ENCODE measurements at regions not wholly inside any gene's neighbourhood (a gene's known extent, or its start where the extent isn't known, plus 50 kb on each side); places are given as distances from the start of the nearest gene placed in this dataset.

DNA sequence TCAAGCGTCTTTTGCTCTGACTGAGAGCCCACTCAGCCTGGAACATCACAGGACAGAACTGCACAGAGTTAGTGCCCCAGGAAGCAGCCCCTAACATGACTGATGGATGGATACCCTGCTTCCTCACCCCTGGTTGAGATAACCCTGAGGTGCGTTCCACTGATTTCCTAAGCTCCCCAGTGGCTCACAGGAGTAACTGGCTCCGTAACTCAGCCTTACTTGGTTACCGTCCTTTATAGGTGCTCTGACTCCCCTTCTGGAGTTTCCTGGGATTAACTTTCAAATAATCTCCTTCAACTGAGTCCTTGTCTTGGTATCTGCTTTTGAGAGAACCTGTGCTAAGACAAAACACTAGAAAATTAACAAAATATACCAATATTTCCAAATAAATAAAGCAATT lies 449.5 kb downstream of the AGTPBP1 start:
- no peak for DNase-seq (ENCODE audit: low read depth, low spot score)
- no peak overlapping the region for H3K4me3 ChIP-seq (ENCODE audit: insufficient read length, low read depth)

DNA sequence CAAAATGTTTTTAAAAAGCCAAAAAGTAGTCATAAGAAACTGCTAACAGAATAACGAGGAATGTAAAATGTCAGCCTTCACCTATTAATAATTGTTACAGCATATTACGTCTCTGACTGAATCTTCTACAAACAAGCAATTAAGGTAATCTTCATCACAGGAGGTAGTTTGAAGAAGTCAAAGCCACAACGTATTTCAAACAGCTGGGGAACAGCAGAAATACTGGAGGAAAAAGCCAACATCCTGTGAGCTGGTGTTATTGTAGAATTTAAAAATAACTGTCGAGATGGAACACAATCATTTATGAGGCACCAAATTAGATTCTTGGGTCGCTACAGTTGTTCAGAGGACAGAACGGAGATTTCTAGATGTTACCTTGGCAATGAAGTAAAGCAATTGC lies 450.5 kb downstream of the AGTPBP1 start:
- Histone ChIP-seq H3K36me3 (ENCODE audit: insufficient read depth, insufficient read length, low read length) (no peaks in the 10 kb centered on the region), H3K4me1 (ENCODE audit: insufficient read depth, insufficient read length) (no peaks in the 10 kb centered on the region), H3K4me3 (ENCODE audit: insufficient read length, low read depth) (no peak overlapping the region), H3K9ac (ENCODE audit: insufficient read length, low read depth) (no peak overlapping the region), H3K9me3 (ENCODE audit: insufficient read depth, low read length) (peaks cover 16% of the 10 kb centered on the region; the same call in 1 of the 2 replicates), H3K27me3 (ENCODE audit: insufficient read depth, insufficient read length) (no peaks in the 10 kb centered on the region)
- TF ChIP-seq YY1 (IDR thresholded peaks at IDR 0.05; ENCODE audit: insufficient read depth, insufficient read length) (no peak), SUZ12 (IDR thresholded peaks at IDR 0.05; ENCODE audit: extremely low read depth, insufficient read depth, insufficient read length) (no peak), ZNF274 (IDR thresholded peaks at IDR 0.05; ENCODE audit: low read depth, low read length) (no peak)
- DNase-seq (ENCODE audit: low read depth, low spot score) = no peak

More for the DNA sequence above, 449.5 kb downstream of the AGTPBP1 start:
- Histone ChIP-seq H3K27me3 (ENCODE audit: insufficient read depth, insufficient read length) (no peaks in the 10 kb centered on the region), H3K9me3 (ENCODE audit: insufficient read depth, low read length) (peaks cover 16% of the 10 kb centered on the region; the same call in 1 of the 2 replicates), H3K4me1 (ENCODE audit: insufficient read depth, insufficient read length) (no peaks in the 10 kb centered on the region), H3K36me3 (ENCODE audit: insufficient read depth, insufficient read length, low read length) (no peaks in the 10 kb centered on the region), H3K9ac (ENCODE audit: insufficient read length, low read depth) (no peak overlapping the region)
- TF ChIP-seq ZNF274 (IDR thresholded peaks at IDR 0.05; ENCODE audit: low read depth, low read length) (no peak), SUZ12 (IDR thresholded peaks at IDR 0.05; ENCODE audit: extremely low read depth, insufficient read depth, insufficient read length) (no peak), YY1 (IDR thresholded peaks at IDR 0.05; ENCODE audit: insufficient read depth, insufficient read length) (no peak)

DNA sequence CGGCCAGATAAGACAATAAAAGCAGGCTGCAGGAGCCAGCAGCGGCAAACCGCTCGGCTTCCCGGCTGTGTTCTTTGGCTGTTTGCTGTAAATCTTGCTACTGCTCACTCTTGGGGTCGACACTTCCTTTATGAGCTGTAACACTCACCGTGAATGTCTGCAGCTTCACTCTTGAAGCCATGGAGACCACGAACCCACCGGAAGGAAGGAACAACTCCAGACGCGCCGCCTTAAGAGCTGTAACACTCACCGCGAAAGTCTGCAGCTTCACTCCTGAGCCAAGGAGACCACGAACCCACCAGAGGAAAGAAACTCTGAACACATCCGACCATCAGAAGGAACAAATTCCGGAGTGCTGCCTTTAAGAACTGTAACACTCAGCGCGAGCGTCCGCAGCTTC lies 451.7 kb downstream of the AGTPBP1 start:
- Histone ChIP-seq H3K4me1 (ENCODE audit: insufficient read depth, insufficient read length) (no peaks in the 10 kb centered on the region), H3K9me3 (ENCODE audit: insufficient read depth, low read length) (peaks cover 16% of the 10 kb centered on the region; the same call in 1 of the 2 replicates), H3K4me3 (ENCODE audit: insufficient read length, low read depth) (no peak overlapping the region), H3K27me3 (ENCODE audit: insufficient read depth, insufficient read length) (no peaks in the 10 kb centered on the region), H3K36me3 (ENCODE audit: insufficient read depth, insufficient read length, low read length) (no peaks in the 10 kb centered on the region), H3K9ac (ENCODE audit: insufficient read length, low read depth) (no peak overlapping the region)
- no peak for DNase-seq (ENCODE audit: low read depth, low spot score)
- no peak for TF ChIP-seq SUZ12 (IDR thresholded peaks at IDR 0.05; ENCODE audit: extremely low read depth, insufficient read depth, insufficient read length)
- TF ChIP-seq YY1 (IDR thresholded peaks at IDR 0.05; ENCODE audit: insufficient read depth, insufficient read length) = no peak
- no peak for TF ChIP-seq ZNF274 (IDR thresholded peaks at IDR 0.05; ENCODE audit: low read depth, low read length)

- DNase-seq (ENCODE audit: low read depth, low spot score) = no peak
- no peak overlapping the region for H3K4me3 ChIP-seq (ENCODE audit: insufficient read length, low read depth)
- no peak for TF ChIP-seq SUZ12 (IDR thresholded peaks at IDR 0.05; ENCODE audit: extremely low read depth, insufficient read depth, insufficient read length)
- TF ChIP-seq ZNF274 (IDR thresholded peaks at IDR 0.05; ENCODE audit: low read depth, low read length) = no peak
- no peak for TF ChIP-seq YY1 (IDR thresholded peaks at IDR 0.05; ENCODE audit: insufficient read depth, insufficient read length)
- H3K36me3 ChIP-seq (ENCODE audit: insufficient read depth, insufficient read length, low read length) = no peaks in the 10 kb centered on the region
- H3K9ac ChIP-seq (ENCODE audit: insufficient read length, low read depth) = no peak overlapping the region
- no peaks in the 10 kb centered on the region for H3K27me3 ChIP-seq (ENCODE audit: insufficient read depth, insufficient read length)
- no peaks in the 10 kb centered on the region for H3K4me1 ChIP-seq (ENCODE audit: insufficient read depth, insufficient read length)
- peaks cover 16% of the 10 kb centered on the region; the same call in 1 of the 2 replicates for H3K9me3 ChIP-seq (ENCODE audit: insufficient read depth, low read length)
These were observed 452.6 kb downstream of the AGTPBP1 start for GRCh38 chr9:85289142-85289541.

DNA sequence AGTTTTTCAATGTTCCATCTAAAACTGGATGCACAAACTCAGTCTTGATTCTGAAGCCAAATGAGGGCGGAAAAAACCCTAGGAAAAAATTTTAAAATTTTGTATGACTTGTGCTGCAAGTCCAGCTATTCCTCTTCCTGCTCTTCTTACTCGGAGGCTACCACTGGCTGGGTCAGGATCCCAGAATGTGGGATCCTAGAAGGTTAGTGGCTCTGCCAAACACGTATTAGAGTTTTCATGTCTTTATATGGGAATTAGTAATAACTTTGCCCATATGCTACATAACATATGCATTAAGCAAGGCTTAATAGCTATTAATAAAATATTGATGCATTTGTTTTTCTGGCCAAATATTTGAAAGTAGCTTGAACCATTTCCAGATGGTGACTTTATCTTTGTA lies 458.3 kb downstream of the AGTPBP1 start:
- Histone ChIP-seq H3K27me3 (ENCODE audit: insufficient read depth, insufficient read length) (no peaks in the 10 kb centered on the region), H3K9me3 (ENCODE audit: insufficient read depth, low read length) (peaks cover 10% of the 10 kb centered on the region; the same call in 1 of the 2 replicates), H3K4me1 (ENCODE audit: insufficient read depth, insufficient read length) (no peaks in the 10 kb centered on the region), H3K9ac (ENCODE audit: insufficient read length, low read depth) (no peak overlapping the region), H3K36me3 (ENCODE audit: insufficient read depth, insufficient read length, low read length) (no peaks in the 10 kb centered on the region), H3K4me3 (ENCODE audit: insufficient read length, low read depth) (no peak overlapping the region)
- TF ChIP-seq SUZ12 (IDR thresholded peaks at IDR 0.05; ENCODE audit: extremely low read depth, insufficient read depth, insufficient read length) (no peak), ZNF274 (IDR thresholded peaks at IDR 0.05; ENCODE audit: low read depth, low read length) (no peak)
- DNase-seq (ENCODE audit: low read depth, low spot score) = no peak

DNA sequence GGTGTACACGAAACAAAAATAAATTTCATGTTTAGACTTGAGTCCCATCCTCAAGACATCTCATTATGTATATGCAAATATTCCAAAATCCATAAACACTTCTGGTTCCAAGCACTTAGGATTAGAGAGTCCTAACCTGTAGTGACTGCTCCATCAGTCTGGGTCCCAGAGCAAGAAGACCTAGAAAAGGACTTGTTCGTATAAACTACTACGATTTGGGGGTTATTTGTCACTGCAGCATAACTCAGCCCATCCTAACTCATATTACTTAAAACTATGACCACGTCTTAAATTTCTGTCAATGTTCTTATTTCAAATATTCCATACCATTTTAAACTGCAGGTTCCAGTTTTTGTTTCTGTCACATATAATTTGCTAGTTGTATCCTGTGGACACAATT lies 463.0 kb downstream of the AGTPBP1 start:
- no peaks in the 10 kb centered on the region for H3K27me3 ChIP-seq (ENCODE audit: insufficient read depth, insufficient read length)
- no peaks in the 10 kb centered on the region for H3K4me1 ChIP-seq (ENCODE audit: insufficient read depth, insufficient read length)
- DNase-seq (ENCODE audit: low read depth, low spot score) = no peak
- no peak for TF ChIP-seq ZNF274 (IDR thresholded peaks at IDR 0.05; ENCODE audit: low read depth, low read length)
- TF ChIP-seq SUZ12 (IDR thresholded peaks at IDR 0.05; ENCODE audit: extremely low read depth, insufficient read depth, insufficient read length) = no peak
- no peak for TF ChIP-seq YY1 (IDR thresholded peaks at IDR 0.05; ENCODE audit: insufficient read depth, insufficient read length)
- no peak overlapping the region for H3K4me3 ChIP-seq (ENCODE audit: insufficient read length, low read depth)
- peaks cover 6% of the 10 kb centered on the region; the same call in 1 of the 2 replicates for H3K9me3 ChIP-seq (ENCODE audit: insufficient read depth, low read length)
- H3K9ac ChIP-seq (ENCODE audit: insufficient read length, low read depth) = no peak overlapping the region
- H3K36me3 ChIP-seq (ENCODE audit: insufficient read depth, insufficient read length, low read length) = no peaks in the 10 kb centered on the region

DNA sequence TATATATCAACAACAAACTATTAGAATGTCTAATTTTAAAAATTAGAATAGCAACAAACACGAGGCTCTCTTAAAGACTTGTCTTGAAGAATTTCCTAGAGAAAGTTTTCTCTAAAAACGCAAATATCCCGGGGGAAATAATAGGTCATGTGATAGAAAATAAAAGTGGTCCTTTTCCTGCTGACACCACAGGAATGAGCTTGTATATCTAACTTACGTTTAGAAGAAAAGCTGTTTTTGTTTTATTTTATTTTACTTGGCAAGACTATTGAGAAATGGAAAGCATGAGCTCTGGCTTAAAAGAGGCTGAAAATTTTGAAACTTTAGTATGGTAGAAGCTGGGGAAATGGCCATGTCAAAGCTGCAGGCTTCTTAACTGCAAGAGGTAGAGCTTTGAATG lies 465.0 kb downstream of the AGTPBP1 start:
- H3K36me3 ChIP-seq (ENCODE audit: insufficient read depth, insufficient read length, low read length) = no peaks in the 10 kb centered on the region
- H3K9ac ChIP-seq (ENCODE audit: insufficient read length, low read depth) = no peak overlapping the region
- H3K9me3 ChIP-seq (ENCODE audit: insufficient read depth, low read length) = peaks cover 6% of the 10 kb centered on the region; the same call in 1 of the 2 replicates
- no peak for TF ChIP-seq YY1 (IDR thresholded peaks at IDR 0.05; ENCODE audit: insufficient read depth, insufficient read length)
- TF ChIP-seq SUZ12 (IDR thresholded peaks at IDR 0.05; ENCODE audit: extremely low read depth, insufficient read depth, insufficient read length) = no peak
- TF ChIP-seq ZNF274 (IDR thresholded peaks at IDR 0.05; ENCODE audit: low read depth, low read length) = no peak
- no peak overlapping the region for H3K4me3 ChIP-seq (ENCODE audit: insufficient read length, low read depth)
- no peak for DNase-seq (ENCODE audit: low read depth, low spot score)
- no peaks in the 10 kb centered on the region for H3K4me1 ChIP-seq (ENCODE audit: insufficient read depth, insufficient read length)
- no peaks in the 10 kb centered on the region for H3K27me3 ChIP-seq (ENCODE audit: insufficient read depth, insufficient read length)

Measured in NT2/D1 (cell line).